Smooth muscle cell (in vitro differentiated cells): ENCODE measurements at regions not wholly inside any gene's neighbourhood (a gene's known extent, or its start where the extent isn't known, plus 50 kb on each side); places are given as distances from the start of the nearest gene placed in this dataset.
"Not testable (repeated sequence)": the region's sequence is repeated elsewhere in the genome, so short reads cannot be mapped to it uniquely, and the experiment has no call there.

Experiments used
- DNase-seq: peaks from one replicate; lab custom pipeline; 2025; ENCODE audit not compliant: unreplicated experiment; lab: John Stamatoyannopoulos, UW
- H2AFZ ChIP-seq: fragments of 200-600 bp; sonication (generic); 2 replicates; pipeline ENCODE4 v1.6.0; 2016; ENCODE audit warnings: antibody characterized with exemption, low read depth, mild to moderate bottlenecking
- H3F3A ChIP-seq: fragments of 200-600 bp; sonication (generic); 2 replicates; pipeline ENCODE4 v1.6.0; 2017; ENCODE audit warnings: antibody characterized with exemption, low read depth
- H3K27ac ChIP-seq: fragments of 200-600 bp; sonication (generic); 2 replicates; pipeline ENCODE4 v1.5.1; 2016; ENCODE audit warnings: low read depth, mild to moderate bottlenecking
- H3K27me3 ChIP-seq: fragments of 200-600 bp; sonication (generic); 2 replicates; pipeline ENCODE4 v1.6.1; 2016; ENCODE audit warnings: low read depth, mild to moderate bottlenecking
- H3K36me3 ChIP-seq: fragments of 200-600 bp; sonication (generic); 2 replicates; pipeline ENCODE4 v1.5.1; 2016; ENCODE audit warnings: low read depth
- H3K4me1 ChIP-seq: fragments of 200-600 bp; sonication (generic); 2 replicates; pipeline ENCODE4 v1.5.1; 2016; ENCODE audit warnings: low read depth
- H3K4me2 ChIP-seq: fragments of 200-600 bp; sonication (generic); 2 replicates; pipeline ENCODE4 v1.6.0; 2016; ENCODE audit warnings: mild to moderate bottlenecking
- H3K4me3 ChIP-seq: fragments of 200-600 bp; sonication (generic); 2 replicates; pipeline ENCODE4 v1.5.1; 2016; ENCODE audit warnings: mild to moderate bottlenecking
- H3K79me2 ChIP-seq: fragments of 200-600 bp; sonication (generic); 2 replicates; pipeline ENCODE4 v1.6.0; 2016; ENCODE audit warnings: low read depth, mild to moderate bottlenecking
- H3K9ac ChIP-seq: fragments of 200-600 bp; sonication (generic); 2 replicates; pipeline ENCODE4 v1.6.0; 2016; ENCODE audit warnings: low read depth
- H3K9me3 ChIP-seq: fragments of 200-600 bp; sonication (generic); replicated peaks from 2 replicates; pipeline ENCODE4 v1.5.1; 2016; ENCODE audit warnings: low read depth
- H4K20me1 ChIP-seq: fragments of 200-600 bp; sonication (generic); 2 replicates; pipeline ENCODE4 v1.6.0; 2016; ENCODE audit warnings: low read depth
- WGBS: methylation state at CpG from one replicate; pipeline ENCODE4 v1.1.7; 2016; ENCODE audit warnings: low lambda C conversion rate; 5-methylcytosine and 5-hydroxymethylcytosine counted together
- TF ChIP-seq, protein P1 (sequence below): fragments of 200-600 bp; sonication (generic); IDR thresholded peaks from 2 replicates; pipeline ENCODE4 v1.5.1; 2017; ENCODE audit warnings: borderline replicate concordance, mild to moderate bottlenecking, antibody characterized with exemption; ENCODE audit not compliant: insufficient read depth, poor library complexity, severe bottlenecking

DNA sequence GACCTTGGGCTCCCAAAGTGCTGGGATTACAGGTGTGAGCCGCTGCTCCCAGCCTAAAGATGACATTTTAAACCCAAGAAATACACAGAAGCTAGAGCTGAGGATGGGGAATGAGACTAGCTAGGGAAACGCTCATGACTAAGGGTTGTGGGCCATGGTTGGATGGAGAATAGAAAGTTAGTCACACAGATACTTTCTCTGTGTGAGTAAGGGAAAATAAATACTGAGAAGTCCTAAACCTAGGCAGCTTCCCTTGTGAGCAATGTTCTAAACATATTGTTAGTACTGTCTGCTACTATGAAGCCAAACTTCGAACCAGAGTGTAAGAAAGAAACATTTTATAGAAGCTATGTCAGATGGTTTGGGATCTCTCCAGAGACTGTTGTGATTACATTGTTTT is 304.8 kb upstream of the STAC start:
- Histone ChIP-seq H3K27me3 (no peaks in the 10 kb centered on the region), H3K27ac (no peak overlapping the region), H3K79me2 (no peaks in the 10 kb centered on the region), H3K4me3 (no peak overlapping the region), H3K4me2 (no peak overlapping the region), H3K4me1 (no peaks in the 10 kb centered on the region), H4K20me1 (no peaks in the 10 kb centered on the region), H2AFZ (no peak overlapping the region), H3K9ac (no peak overlapping the region), H3K36me3 (no peaks in the 10 kb centered on the region), H3K9me3 (no peaks in the 10 kb centered on the region), H3F3A (no peaks in the 10 kb centered on the region)
- WGBS = 87% methylated on average over 3 of the region's 3 CpGs
- TF ChIP-seq, protein P1, sequence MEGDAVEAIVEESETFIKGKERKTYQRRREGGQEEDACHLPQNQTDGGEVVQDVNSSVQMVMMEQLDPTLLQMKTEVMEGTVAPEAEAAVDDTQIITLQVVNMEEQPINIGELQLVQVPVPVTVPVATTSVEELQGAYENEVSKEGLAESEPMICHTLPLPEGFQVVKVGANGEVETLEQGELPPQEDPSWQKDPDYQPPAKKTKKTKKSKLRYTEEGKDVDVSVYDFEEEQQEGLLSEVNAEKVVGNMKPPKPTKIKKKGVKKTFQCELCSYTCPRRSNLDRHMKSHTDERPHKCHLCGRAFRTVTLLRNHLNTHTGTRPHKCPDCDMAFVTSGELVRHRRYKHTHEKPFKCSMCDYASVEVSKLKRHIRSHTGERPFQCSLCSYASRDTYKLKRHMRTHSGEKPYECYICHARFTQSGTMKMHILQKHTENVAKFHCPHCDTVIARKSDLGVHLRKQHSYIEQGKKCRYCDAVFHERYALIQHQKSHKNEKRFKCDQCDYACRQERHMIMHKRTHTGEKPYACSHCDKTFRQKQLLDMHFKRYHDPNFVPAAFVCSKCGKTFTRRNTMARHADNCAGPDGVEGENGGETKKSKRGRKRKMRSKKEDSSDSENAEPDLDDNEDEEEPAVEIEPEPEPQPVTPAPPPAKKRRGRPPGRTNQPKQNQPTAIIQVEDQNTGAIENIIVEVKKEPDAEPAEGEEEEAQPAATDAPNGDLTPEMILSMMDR = no peak
- no peak for DNase-seq

DNA sequence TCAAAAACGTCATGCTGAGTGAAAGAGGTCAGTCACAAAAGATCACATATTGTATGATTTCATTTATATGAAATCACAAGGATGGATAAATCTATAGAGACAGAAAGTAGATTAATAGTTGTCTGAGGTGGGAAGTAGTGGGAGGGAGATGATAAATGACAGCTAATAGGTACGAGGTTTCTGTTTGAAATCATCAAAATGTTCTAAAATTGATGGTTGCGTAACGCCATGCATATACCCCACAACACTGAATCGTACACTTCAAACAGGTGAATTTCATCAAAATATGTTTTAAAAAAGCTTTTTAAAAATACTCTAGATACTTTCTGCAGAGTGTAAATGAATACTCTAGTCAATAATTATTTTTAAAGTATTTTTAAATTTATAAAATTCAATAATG is 303.0 kb upstream of the STAC start:
- no peaks in the 10 kb centered on the region for H3F3A ChIP-seq
- no peak for DNase-seq
- H4K20me1 ChIP-seq = no peaks in the 10 kb centered on the region
- H3K36me3 ChIP-seq = no peaks in the 10 kb centered on the region
- no peaks in the 10 kb centered on the region for H3K79me2 ChIP-seq
- H3K4me3 ChIP-seq = no peak overlapping the region
- WGBS = 84% methylated on average over 5 of the region's 5 CpGs
- H3K4me2 ChIP-seq = no peak overlapping the region
- no peaks in the 10 kb centered on the region for H3K4me1 ChIP-seq
- H2AFZ ChIP-seq = no peak overlapping the region
- H3K27me3 ChIP-seq = no peaks in the 10 kb centered on the region
- no peak overlapping the region for H3K9ac ChIP-seq
- H3K27ac ChIP-seq = no peak overlapping the region
- TF ChIP-seq, protein P1 = no peak
- no peaks in the 10 kb centered on the region for H3K9me3 ChIP-seq

DNA sequence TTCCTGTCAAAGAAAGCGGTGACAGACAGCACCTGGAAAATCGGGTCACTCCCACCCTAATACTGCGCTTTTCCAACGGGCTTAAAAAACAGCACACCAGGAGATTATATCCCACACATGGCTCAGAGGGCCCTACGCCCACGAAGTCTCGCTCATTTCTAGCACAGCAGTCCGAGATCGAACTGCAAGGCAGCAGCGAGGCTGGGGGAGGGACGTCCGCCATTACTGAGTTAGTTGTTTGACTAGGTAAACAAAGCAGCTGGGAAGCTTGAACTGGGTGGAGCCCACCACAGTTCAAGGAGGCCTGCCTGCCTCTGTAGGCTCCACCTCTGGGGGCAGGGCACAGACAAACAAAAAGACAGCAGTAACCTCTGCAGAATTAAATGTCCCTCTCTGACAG is 297.3 kb upstream of the STAC start:
- H3K4me2 ChIP-seq, H3K27me3 ChIP-seq, H3F3A ChIP-seq, H3K9ac ChIP-seq, H3K36me3 ChIP-seq, H3K4me3 ChIP-seq, H3K27ac ChIP-seq, DNase-seq, H3K4me1 ChIP-seq, H2AFZ ChIP-seq, H3K9me3 ChIP-seq, H4K20me1 ChIP-seq, H3K79me2 ChIP-seq: not testable (repeated sequence)
- 89% methylated on average over 12 of the region's 12 CpGs for WGBS

DNA sequence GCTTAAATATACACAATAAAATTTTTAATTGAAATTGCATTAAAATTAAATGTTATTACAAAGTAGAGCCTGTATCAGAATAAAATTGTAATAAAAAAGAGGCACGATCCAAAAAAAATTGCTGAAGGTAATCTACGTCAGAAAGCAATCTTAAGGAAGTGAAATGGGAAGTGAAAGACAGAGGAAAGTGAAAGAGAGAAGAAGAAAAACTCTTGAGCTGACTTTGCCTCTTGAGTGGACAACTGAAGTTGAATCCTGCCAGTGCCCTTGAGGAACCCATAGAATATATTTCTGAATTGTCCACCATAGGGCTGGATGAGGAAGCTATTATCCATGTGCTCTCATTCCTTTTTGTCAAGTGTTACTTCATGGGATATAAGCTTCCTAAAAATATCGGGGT is 285.1 kb upstream of the STAC start:
- no peaks in the 10 kb centered on the region for H3F3A ChIP-seq
- H3K4me2 ChIP-seq = no peak overlapping the region
- no peaks in the 10 kb centered on the region for H3K4me1 ChIP-seq
- H2AFZ ChIP-seq = no peak overlapping the region
- no peaks in the 10 kb centered on the region for H4K20me1 ChIP-seq
- no peak for DNase-seq
- no peaks in the 10 kb centered on the region for H3K36me3 ChIP-seq
- no peaks in the 10 kb centered on the region for H3K9me3 ChIP-seq
- TF ChIP-seq, protein P1 = no peak
- no peak overlapping the region for H3K4me3 ChIP-seq
- H3K27ac ChIP-seq = no peak overlapping the region
- no peak overlapping the region for H3K9ac ChIP-seq
- 80% methylated on average over 3 of the region's 3 CpGs for WGBS
- no peaks in the 10 kb centered on the region for H3K79me2 ChIP-seq
- H3K27me3 ChIP-seq = peaks cover 4% of the 10 kb centered on the region
